ENCODE measurements at regions not wholly inside any gene's neighbourhood (a gene's known extent, or its start where the extent isn't known, plus 50 kb on each side); places are given as distances from the start of the nearest gene placed in this dataset.
A peak's percentile ranks its signal among the peaks of the same experiment; 100 is the strongest.

GRCh38 chr2:21633015-21633414 lies 509.2 kb downstream of the TDRD15 start:
- DNase-seq (ENCODE audit: low read depth), result no peak
- TF ChIP-seq, protein P1, sequence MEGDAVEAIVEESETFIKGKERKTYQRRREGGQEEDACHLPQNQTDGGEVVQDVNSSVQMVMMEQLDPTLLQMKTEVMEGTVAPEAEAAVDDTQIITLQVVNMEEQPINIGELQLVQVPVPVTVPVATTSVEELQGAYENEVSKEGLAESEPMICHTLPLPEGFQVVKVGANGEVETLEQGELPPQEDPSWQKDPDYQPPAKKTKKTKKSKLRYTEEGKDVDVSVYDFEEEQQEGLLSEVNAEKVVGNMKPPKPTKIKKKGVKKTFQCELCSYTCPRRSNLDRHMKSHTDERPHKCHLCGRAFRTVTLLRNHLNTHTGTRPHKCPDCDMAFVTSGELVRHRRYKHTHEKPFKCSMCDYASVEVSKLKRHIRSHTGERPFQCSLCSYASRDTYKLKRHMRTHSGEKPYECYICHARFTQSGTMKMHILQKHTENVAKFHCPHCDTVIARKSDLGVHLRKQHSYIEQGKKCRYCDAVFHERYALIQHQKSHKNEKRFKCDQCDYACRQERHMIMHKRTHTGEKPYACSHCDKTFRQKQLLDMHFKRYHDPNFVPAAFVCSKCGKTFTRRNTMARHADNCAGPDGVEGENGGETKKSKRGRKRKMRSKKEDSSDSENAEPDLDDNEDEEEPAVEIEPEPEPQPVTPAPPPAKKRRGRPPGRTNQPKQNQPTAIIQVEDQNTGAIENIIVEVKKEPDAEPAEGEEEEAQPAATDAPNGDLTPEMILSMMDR (IDR thresholded peaks at IDR 0.05; ENCODE audit: insufficient read depth, low read length, poor library complexity, severe bottlenecking), result no peak
- Histone ChIP-seq H3K36me3 (ENCODE audit: control insufficient read depth, insufficient read depth, low read length) (no peaks in the 10 kb centered on the region), H3K27me3 (ENCODE audit: control insufficient read depth, insufficient read depth, low read length) (no peaks in the 10 kb centered on the region), H3K4me3 (ENCODE audit: low read depth, low read length) (no peak overlapping the region)

- Histone ChIP-seq H3K4me3 (ENCODE audit: low read depth, low read length) (no peak overlapping the region), H3K27me3 (ENCODE audit: control insufficient read depth, insufficient read depth, low read length) (no peaks in the 10 kb centered on the region), H3K36me3 (ENCODE audit: control insufficient read depth, insufficient read depth, low read length) (no peaks in the 10 kb centered on the region)
- DNase-seq (ENCODE audit: low read depth), result no peak
- TF ChIP-seq, protein P1 (IDR thresholded peaks at IDR 0.05; ENCODE audit: insufficient read depth, low read length, poor library complexity, severe bottlenecking), result no peak
These were observed 509.7 kb downstream of the TDRD15 start for GRCh38 chr2:21633466-21633865.

DNA sequence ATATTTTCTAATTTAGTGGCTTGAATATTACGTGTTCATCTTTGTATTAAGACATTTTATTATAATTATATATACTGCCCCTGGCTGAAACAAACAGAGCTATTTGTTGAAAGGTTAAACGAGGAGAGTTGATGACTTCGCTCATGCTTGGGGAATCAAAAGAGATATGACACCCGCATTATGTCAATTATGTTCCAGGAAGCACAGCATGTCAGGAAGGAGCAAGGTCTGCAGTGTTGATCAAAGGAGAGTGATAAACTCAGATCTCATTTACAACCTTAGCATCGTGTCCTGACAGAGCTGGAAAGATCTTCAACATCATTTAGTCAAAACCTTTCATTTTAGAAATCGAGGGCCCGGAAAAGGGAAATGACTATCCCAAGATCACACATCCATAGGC lies 510.1 kb downstream of the TDRD15 start:
- TF ChIP-seq, protein P1 (IDR thresholded peaks at IDR 0.05; ENCODE audit: insufficient read depth, low read length, poor library complexity, severe bottlenecking), result no peak
- H3K4me3 ChIP-seq (ENCODE audit: low read depth, low read length), result no peak overlapping the region
- H3K27me3 ChIP-seq (ENCODE audit: control insufficient read depth, insufficient read depth, low read length), result no peaks in the 10 kb centered on the region
- DNase-seq (ENCODE audit: low read depth), result no peak
- H3K36me3 ChIP-seq (ENCODE audit: control insufficient read depth, insufficient read depth, low read length), result no peaks in the 10 kb centered on the region

- H3K4me3 ChIP-seq (ENCODE audit: low read depth, low read length), result no peak overlapping the region
- no peaks in the 10 kb centered on the region for H3K27me3 ChIP-seq (ENCODE audit: control insufficient read depth, insufficient read depth, low read length)
- DNase-seq (ENCODE audit: low read depth), result no peak
- no peaks in the 10 kb centered on the region for H3K36me3 ChIP-seq (ENCODE audit: control insufficient read depth, insufficient read depth, low read length)
- TF ChIP-seq, protein P1 (IDR thresholded peaks at IDR 0.05; ENCODE audit: insufficient read depth, low read length, poor library complexity, severe bottlenecking), result no peak
These were observed 516.3 kb downstream of the TDRD15 start for GRCh38 chr2:21640046-21640445.

GRCh38 chr2:21642647-21643046 lies 518.9 kb downstream of the TDRD15 start:
- Histone ChIP-seq H3K27me3 (ENCODE audit: control insufficient read depth, insufficient read depth, low read length) (no peaks in the 10 kb centered on the region), H3K4me3 (ENCODE audit: low read depth, low read length) (no peak overlapping the region), H3K36me3 (ENCODE audit: control insufficient read depth, insufficient read depth, low read length) (no peaks in the 10 kb centered on the region)
- TF ChIP-seq, protein P1 (IDR thresholded peaks at IDR 0.05; ENCODE audit: insufficient read depth, low read length, poor library complexity, severe bottlenecking), result no peak
- no peak for DNase-seq (ENCODE audit: low read depth)

DNA sequence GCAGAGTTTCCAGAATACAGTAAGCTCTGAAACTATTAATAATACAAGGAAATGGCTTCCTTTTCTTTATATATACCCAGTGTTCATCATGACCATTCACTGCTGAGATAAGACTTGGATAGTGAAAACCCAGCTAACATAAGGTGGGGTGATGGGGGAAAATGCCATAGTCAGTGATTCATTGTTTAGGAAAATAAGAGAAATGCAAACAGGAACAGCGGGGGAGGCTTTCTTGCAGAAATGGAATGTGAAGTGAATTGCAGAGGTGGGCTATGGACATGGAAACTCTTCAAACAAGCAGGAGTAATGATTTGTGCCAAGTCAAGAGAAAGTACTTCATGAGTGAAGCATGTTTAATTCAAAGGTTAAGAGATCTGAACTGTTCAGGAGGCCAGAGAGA lies 519.4 kb downstream of the TDRD15 start:
- H3K27me3 ChIP-seq (ENCODE audit: control insufficient read depth, insufficient read depth, low read length), result no peaks in the 10 kb centered on the region
- TF ChIP-seq, protein P1 (IDR thresholded peaks at IDR 0.05; ENCODE audit: insufficient read depth, low read length, poor library complexity, severe bottlenecking), result no peak
- no peak overlapping the region for H3K4me3 ChIP-seq (ENCODE audit: low read depth, low read length)
- peak; percentile 2 for DNase-seq (ENCODE audit: low read depth)
- H3K36me3 ChIP-seq (ENCODE audit: control insufficient read depth, insufficient read depth, low read length), result no peaks in the 10 kb centered on the region

Measured in kidney epithelial cell (primary cell).